Hepatocyte (in vitro differentiated cells): ENCODE measurements at regions not wholly inside any gene's neighbourhood (a gene's known extent, or its start where the extent isn't known, plus 50 kb on each side); places are given as distances from the start of the nearest gene placed in this dataset.

ENCODE experiments used
- CTCF ChIP-seq: fragments of 200-600 bp; sonication (generic); IDR thresholded peaks from 2 replicates; pipeline ENCODE4 v1.5.1; 2016; ENCODE audit warnings: antibody characterized with exemption, mild to moderate bottlenecking; ENCODE audit not compliant: poor library complexity
- EZH2phosphoT487 ChIP-seq: fragments of 200-600 bp; sonication (generic); IDR thresholded peaks from one replicate; pipeline ENCODE4 v1.6.1; 2018; ENCODE audit warnings: antibody characterized with exemption, mild to moderate bottlenecking, low read depth, moderate library complexity; ENCODE audit not compliant: unreplicated experiment, severe bottlenecking

DNA sequence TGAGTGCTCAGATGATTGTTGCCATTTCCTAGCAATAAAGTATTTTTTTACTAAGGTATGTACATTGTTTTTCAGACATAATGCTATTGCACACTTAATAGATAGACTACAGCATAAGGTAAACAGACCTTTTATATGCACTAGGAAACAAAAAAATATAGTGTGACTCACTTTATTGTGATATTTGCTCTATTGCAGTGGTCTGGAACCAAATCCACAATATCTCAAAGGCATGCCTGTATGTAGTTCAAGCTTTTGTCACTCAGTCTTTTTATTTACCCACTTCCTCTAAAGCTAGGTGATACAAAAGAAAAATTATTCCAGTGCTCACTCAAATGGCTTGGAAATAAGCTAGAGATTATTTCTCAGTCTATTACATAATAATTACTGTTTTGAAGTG is 209.9 kb upstream of the VEPH1 start:
- no peak for TF ChIP-seq CTCF
- TF ChIP-seq EZH2phosphoT487, result no peak
